Astrocyte (in vitro differentiated cells and primary cell): ENCODE measurements at regions not wholly inside any gene's neighbourhood (a gene's known extent, or its start where the extent isn't known, plus 50 kb on each side); places are given as distances from the start of the nearest gene placed in this dataset.
A peak's percentile ranks its signal among the peaks of the same experiment; 100 is the strongest.

Source experiments
- DNase-seq: peaks from one replicate; pipeline ENCODE4 v3.0.0-alpha.2; 2010; ENCODE audit warnings: low read depth
- FAIRE-seq: peaks from 2 replicates; lab custom pipeline; 2011; peaks lifted over from hg19 to GRCh38; lab: Jason Lieb, UNC
- H2AFZ ChIP-seq: 2 replicates; pipeline ENCODE4 v1.6.0; 2012; ENCODE audit warnings: low read depth, low read length, inconsistent platforms
- H3K27ac ChIP-seq: 2 replicates; pipeline ENCODE4 v1.5.1; 2011; ENCODE audit warnings: low read depth, low read length, inconsistent platforms
- H3K27me3 ChIP-seq: 2 replicates; pipeline ENCODE4 v1.6.0; 2011; ENCODE audit warnings: low read length, inconsistent platforms; ENCODE audit not compliant: insufficient read depth
- H3K36me3 ChIP-seq: 2 replicates; pipeline ENCODE4 v1.5.1; 2011; ENCODE audit warnings: low read length, inconsistent platforms; ENCODE audit not compliant: insufficient read depth
- H3K4me1 ChIP-seq: 2 replicates; pipeline ENCODE4 v1.5.1; 2011; ENCODE audit warnings: low read length, inconsistent platforms; ENCODE audit not compliant: insufficient read depth
- H3K4me2 ChIP-seq: 2 replicates; pipeline ENCODE4 v1.6.0; 2012; ENCODE audit warnings: low read length, inconsistent platforms
- H3K4me3 ChIP-seq: 2 replicates; pipeline ENCODE4 v1.5.1; 2011; ENCODE audit warnings: low read depth, mild to moderate bottlenecking, low read length, inconsistent platforms; ENCODE audit not compliant: insufficient read depth
- H3K79me2 ChIP-seq: 2 replicates; pipeline ENCODE4 v1.6.0; 2012; ENCODE audit warnings: mild to moderate bottlenecking, low read length, inconsistent platforms; ENCODE audit not compliant: insufficient read depth
- H3K9ac ChIP-seq: 2 replicates; pipeline ENCODE4 v1.6.0; 2012; ENCODE audit warnings: mild to moderate bottlenecking, low read length, inconsistent platforms
- H3K9me3 ChIP-seq: 2 replicates; pipeline ENCODE4 v1.5.1; 2012; ENCODE audit warnings: low read depth, mild to moderate bottlenecking, low read length, inconsistent platforms; ENCODE audit not compliant: insufficient read depth
- H4K20me1 ChIP-seq: 2 replicates; pipeline ENCODE4 v1.6.0; 2012; ENCODE audit warnings: low read length, inconsistent platforms; ENCODE audit not compliant: insufficient read depth
- H3K27ac Mint-ChIP-seq: one replicate; pipeline ENCODE4 v1.8.0; 2021; ENCODE audit warnings: mild to moderate bottlenecking, mixed read lengths; ENCODE audit not compliant: unreplicated experiment
- H3K27me3 Mint-ChIP-seq: one replicate; pipeline ENCODE4 v1.8.0; 2021; ENCODE audit warnings: low read depth, mixed read lengths; ENCODE audit not compliant: unreplicated experiment
- H3K36me3 Mint-ChIP-seq: one replicate; pipeline ENCODE4 v1.8.0; 2021; ENCODE audit warnings: low read depth, mixed read lengths; ENCODE audit not compliant: unreplicated experiment
- H3K4me1 Mint-ChIP-seq: one replicate; pipeline ENCODE4 v1.8.0; 2021; ENCODE audit warnings: low read depth, mixed read lengths; ENCODE audit not compliant: unreplicated experiment
- H3K4me3 Mint-ChIP-seq: one replicate; pipeline ENCODE4 v1.8.0; 2021; ENCODE audit warnings: mild to moderate bottlenecking, moderate library complexity, mixed read lengths; ENCODE audit not compliant: unreplicated experiment
- H3K9me3 Mint-ChIP-seq: one replicate; pipeline ENCODE4 v1.8.0; 2021; ENCODE audit warnings: mild to moderate bottlenecking, mixed read lengths; ENCODE audit not compliant: unreplicated experiment
- EZH2 ChIP-seq: IDR thresholded peaks from 2 replicates; pipeline ENCODE4 v1.6.1; 2012; ENCODE audit warnings: mild to moderate bottlenecking, low read length, inconsistent platforms; ENCODE audit not compliant: insufficient read depth
- TF ChIP-seq, protein P1 (sequence below): IDR thresholded peaks from 2 replicates; pipeline ENCODE4 v1.5.1; 2011; ENCODE audit warnings: low read depth, mild to moderate bottlenecking, inconsistent platforms, low read length, moderate library complexity; ENCODE audit not compliant: insufficient read depth

DNA sequence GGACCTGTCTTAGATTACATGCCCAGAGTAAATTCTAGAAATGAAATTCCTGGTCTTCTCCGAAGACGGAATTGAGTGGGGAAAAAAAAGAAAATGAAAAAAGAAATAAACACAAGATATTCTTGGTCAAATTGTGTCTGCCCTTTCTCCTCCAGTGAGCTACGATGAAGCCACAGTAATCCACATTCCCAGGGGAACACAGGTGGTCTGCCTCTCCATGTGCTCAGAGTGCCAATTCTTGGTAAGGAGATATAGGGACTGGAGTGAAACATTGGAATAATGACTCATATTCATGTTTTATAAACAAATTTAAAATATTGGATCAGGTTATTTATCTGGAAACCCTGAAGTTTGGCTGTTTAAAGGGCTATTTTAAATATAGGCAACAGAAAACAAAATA, 54.2 kb upstream of the MGST2 start:
- H3K27me3 ChIP-seq = peaks cover 1% of the 10 kb centered on the region
- Mint-ChIP-seq H3K9me3 (no peaks in the 10 kb centered on the region), H3K36me3 (no peaks in the 10 kb centered on the region), H3K4me1 (peaks cover 12% of the 10 kb centered on the region), H3K4me3 (no peak overlapping the region), H3K27ac (no peak overlapping the region), H3K27me3 (no peaks in the 10 kb centered on the region)
- TF ChIP-seq, protein P1, sequence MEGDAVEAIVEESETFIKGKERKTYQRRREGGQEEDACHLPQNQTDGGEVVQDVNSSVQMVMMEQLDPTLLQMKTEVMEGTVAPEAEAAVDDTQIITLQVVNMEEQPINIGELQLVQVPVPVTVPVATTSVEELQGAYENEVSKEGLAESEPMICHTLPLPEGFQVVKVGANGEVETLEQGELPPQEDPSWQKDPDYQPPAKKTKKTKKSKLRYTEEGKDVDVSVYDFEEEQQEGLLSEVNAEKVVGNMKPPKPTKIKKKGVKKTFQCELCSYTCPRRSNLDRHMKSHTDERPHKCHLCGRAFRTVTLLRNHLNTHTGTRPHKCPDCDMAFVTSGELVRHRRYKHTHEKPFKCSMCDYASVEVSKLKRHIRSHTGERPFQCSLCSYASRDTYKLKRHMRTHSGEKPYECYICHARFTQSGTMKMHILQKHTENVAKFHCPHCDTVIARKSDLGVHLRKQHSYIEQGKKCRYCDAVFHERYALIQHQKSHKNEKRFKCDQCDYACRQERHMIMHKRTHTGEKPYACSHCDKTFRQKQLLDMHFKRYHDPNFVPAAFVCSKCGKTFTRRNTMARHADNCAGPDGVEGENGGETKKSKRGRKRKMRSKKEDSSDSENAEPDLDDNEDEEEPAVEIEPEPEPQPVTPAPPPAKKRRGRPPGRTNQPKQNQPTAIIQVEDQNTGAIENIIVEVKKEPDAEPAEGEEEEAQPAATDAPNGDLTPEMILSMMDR = no peak
- no peak for TF ChIP-seq EZH2
- no peaks in the 10 kb centered on the region for H3K36me3 ChIP-seq
- H3K4me2 ChIP-seq = no peak overlapping the region
- H3K27ac ChIP-seq = no peak overlapping the region
- H3K4me3 ChIP-seq = no peak overlapping the region
- H3K79me2 ChIP-seq = no peaks in the 10 kb centered on the region
- no peaks in the 10 kb centered on the region for H4K20me1 ChIP-seq
- peaks cover 11% of the 10 kb centered on the region for H3K4me1 ChIP-seq
- no peak for FAIRE-seq
- no peaks in the 10 kb centered on the region for H3K9me3 ChIP-seq
- no peak overlapping the region for H2AFZ ChIP-seq
- DNase-seq = no peak
- H3K9ac ChIP-seq = no peak overlapping the region

DNA sequence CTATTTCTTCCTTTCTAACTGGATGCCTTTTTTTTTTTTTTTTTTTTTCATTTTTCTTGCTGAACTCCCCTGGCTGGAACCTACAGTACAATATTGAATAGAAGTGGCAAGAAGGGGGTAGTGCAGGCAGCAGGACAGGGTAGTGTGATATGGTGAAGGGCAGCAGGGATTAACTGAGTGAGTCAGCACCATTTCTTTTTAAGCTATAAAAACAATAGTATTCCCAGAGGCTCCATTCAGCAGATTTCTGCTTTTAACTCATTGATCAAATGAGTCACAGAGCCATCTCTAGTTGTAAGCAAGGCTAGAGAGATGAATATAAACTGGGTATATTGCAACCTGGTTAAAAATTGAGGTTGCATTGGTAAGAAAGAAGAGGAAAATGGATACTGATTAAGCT, 53.6 kb upstream of the SETD7 start:
- Mint-ChIP-seq H3K4me3 (no peak overlapping the region), H3K36me3 (no peaks in the 10 kb centered on the region), H3K4me1 (peaks cover 14% of the 10 kb centered on the region), H3K9me3 (no peaks in the 10 kb centered on the region), H3K27ac (no peak overlapping the region), H3K27me3 (peaks cover 6% of the 10 kb centered on the region)
- H3K4me1 ChIP-seq = peaks cover 11% of the 10 kb centered on the region
- H4K20me1 ChIP-seq = no peaks in the 10 kb centered on the region
- peak; percentile 49 for DNase-seq
- no peak overlapping the region for H2AFZ ChIP-seq
- H3K9me3 ChIP-seq = no peaks in the 10 kb centered on the region
- H3K79me2 ChIP-seq = no peaks in the 10 kb centered on the region
- no peak for FAIRE-seq
- H3K27me3 ChIP-seq = peaks cover 5% of the 10 kb centered on the region
- TF ChIP-seq EZH2 = no peak
- TF ChIP-seq, protein P1 = no peak
- no peak overlapping the region for H3K27ac ChIP-seq
- H3K4me2 ChIP-seq = no peak overlapping the region
- no peak overlapping the region for H3K4me3 ChIP-seq
- H3K36me3 ChIP-seq = no peaks in the 10 kb centered on the region
- no peak overlapping the region for H3K9ac ChIP-seq

DNA sequence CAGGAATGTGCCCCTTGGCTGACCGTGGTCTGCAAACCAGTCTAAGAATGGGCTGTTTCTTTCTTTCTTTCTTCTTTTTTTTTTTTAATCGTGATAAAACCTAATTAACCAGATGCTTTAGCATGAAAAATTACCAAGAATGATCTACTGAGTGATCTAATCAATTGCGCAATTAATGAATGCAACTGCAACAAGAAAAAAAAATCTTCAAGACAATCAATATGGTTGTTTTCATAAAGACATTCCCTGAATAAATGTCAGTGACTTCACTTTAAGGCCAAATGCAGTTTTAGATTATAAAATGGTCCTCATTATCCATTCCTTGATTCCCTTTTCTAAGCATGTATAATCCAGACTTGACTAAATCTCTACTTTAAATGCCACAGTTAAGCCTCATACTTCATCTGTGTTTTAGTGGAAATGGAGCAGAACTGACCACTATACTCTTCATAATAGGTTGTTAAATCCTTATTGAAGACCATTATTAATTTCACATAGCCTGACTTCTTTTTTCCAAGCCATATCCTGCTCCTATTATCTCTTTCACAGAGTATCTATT, 51.6 kb upstream of the SETD7 start:
- DNase-seq = no peak
- H3K9me3 ChIP-seq = no peaks in the 10 kb centered on the region
- H3K27ac Mint-ChIP-seq = no peak overlapping the region
- no peak overlapping the region for H3K27ac ChIP-seq
- H3K4me2 ChIP-seq = peak overlapping the region; percentile 42
- no peaks in the 10 kb centered on the region for H3K36me3 Mint-ChIP-seq
- H3K9ac ChIP-seq = no peak overlapping the region
- H3K4me1 ChIP-seq = peaks cover 11% of the 10 kb centered on the region
- H4K20me1 ChIP-seq = no peaks in the 10 kb centered on the region
- no peak overlapping the region for H3K4me3 Mint-ChIP-seq
- H3K4me3 ChIP-seq = no peak overlapping the region
- no peaks in the 10 kb centered on the region for H3K36me3 ChIP-seq
- H3K27me3 ChIP-seq = peaks cover 5% of the 10 kb centered on the region
- no peak for TF ChIP-seq EZH2
- TF ChIP-seq, protein P1 = no peak
- H2AFZ ChIP-seq = no peak overlapping the region
- FAIRE-seq = no peak
- peaks cover 22% of the 10 kb centered on the region for H3K4me1 Mint-ChIP-seq
- H3K9me3 Mint-ChIP-seq = no peaks in the 10 kb centered on the region
- H3K27me3 Mint-ChIP-seq = peaks cover 6% of the 10 kb centered on the region
- H3K79me2 ChIP-seq = no peaks in the 10 kb centered on the region
